ENCODE measurements at regions not wholly inside any gene's neighbourhood (a gene's known extent, or its start where the extent isn't known, plus 50 kb on each side); places are given as distances from the start of the nearest gene placed in this dataset.

- no peaks in the 10 kb centered on the region for H3K9me3 ChIP-seq
- H3K4me3 ChIP-seq, result peak overlapping the region; percentile 66
- no peaks in the 10 kb centered on the region for H3K4me1 ChIP-seq (ENCODE audit: control insufficient read depth in 1 of 2, low read depth in 2 of 2)
- no peak for TF ChIP-seq CTCF (IDR thresholded peaks at IDR 0.05)
- H3K27me3 ChIP-seq (replicated peaks; ENCODE audit: insufficient read depth), result no peaks in the 10 kb centered on the region
- H3K27ac ChIP-seq, result no peak overlapping the region
- H3K36me3 ChIP-seq, result no peaks in the 10 kb centered on the region
- no peak for ATAC-seq (ENCODE audit: insufficient number of reproducible peaks, low FRiP score, low read depth)
- no peak for DNase-seq (ENCODE audit: low spot score)
These were observed 65.6 kb upstream of the IRF2BP2 start for GRCh38 chr1:234675572-234675971.

- Histone ChIP-seq H3K4me1 (ENCODE audit: control insufficient read depth in 1 of 2, low read depth in 2 of 2) (no peaks in the 10 kb centered on the region), H3K27me3 (replicated peaks; ENCODE audit: insufficient read depth) (no peaks in the 10 kb centered on the region), H3K27ac (no peak overlapping the region), H3K4me3 (no peak overlapping the region), H3K9me3 (no peaks in the 10 kb centered on the region), H3K36me3 (no peaks in the 10 kb centered on the region)
- ATAC-seq (ENCODE audit: insufficient number of reproducible peaks, low FRiP score, low read depth), result no peak
- no peak for TF ChIP-seq CTCF (IDR thresholded peaks at IDR 0.05)
- no peak for DNase-seq (ENCODE audit: low spot score)
These were observed 65.0 kb upstream of the IRF2BP2 start for GRCh38 chr1:234675006-234675405.

- Histone ChIP-seq H3K9me3 (no peaks in the 10 kb centered on the region), H3K27ac (no peak overlapping the region), H3K36me3 (no peaks in the 10 kb centered on the region), H3K27me3 (replicated peaks; ENCODE audit: insufficient read depth) (no peaks in the 10 kb centered on the region), H3K4me1 (ENCODE audit: control insufficient read depth in 1 of 2, low read depth in 2 of 2) (no peaks in the 10 kb centered on the region), H3K4me3 (no peak overlapping the region)
- TF ChIP-seq CTCF (IDR thresholded peaks at IDR 0.05), result no peak
- ATAC-seq (ENCODE audit: insufficient number of reproducible peaks, low FRiP score, low read depth) (no peak), DNase-seq (ENCODE audit: low spot score) (no peak)
These were observed 64.3 kb upstream of the IRF2BP2 start for GRCh38 chr1:234674218-234674815.

- Histone ChIP-seq H3K36me3 (no peaks in the 10 kb centered on the region), H3K9me3 (no peaks in the 10 kb centered on the region), H3K27me3 (replicated peaks; ENCODE audit: insufficient read depth) (no peaks in the 10 kb centered on the region), H3K4me1 (ENCODE audit: control insufficient read depth in 1 of 2, low read depth in 2 of 2) (no peaks in the 10 kb centered on the region), H3K4me3 (no peak overlapping the region), H3K27ac (no peak overlapping the region)
- DNase-seq (ENCODE audit: low spot score) (no peak), ATAC-seq (ENCODE audit: insufficient number of reproducible peaks, low FRiP score, low read depth) (no peak)
- no peak for TF ChIP-seq CTCF (IDR thresholded peaks at IDR 0.05)
These were observed 62.6 kb upstream of the IRF2BP2 start for GRCh38 chr1:234672349-234673135.

GRCh38 chr1:234670967-234671626 is 61.1 kb upstream of the IRF2BP2 start:
- Histone ChIP-seq H3K36me3 (no peaks in the 10 kb centered on the region), H3K27me3 (replicated peaks; ENCODE audit: insufficient read depth) (no peaks in the 10 kb centered on the region), H3K4me3 (no peak overlapping the region), H3K9me3 (no peaks in the 10 kb centered on the region), H3K27ac (no peak overlapping the region), H3K4me1 (ENCODE audit: control insufficient read depth in 1 of 2, low read depth in 2 of 2) (no peaks in the 10 kb centered on the region)
- TF ChIP-seq CTCF (IDR thresholded peaks at IDR 0.05), result no peak
- no peak for ATAC-seq (ENCODE audit: insufficient number of reproducible peaks, low FRiP score, low read depth)
- no peak for DNase-seq (ENCODE audit: low spot score)

Data from thoracic aorta (tissue), 2 donors.